ENCODE measurements at regions not wholly inside any gene's neighbourhood (a gene's known extent, or its start where the extent isn't known, plus 50 kb on each side); places are given as distances from the start of the nearest gene placed in this dataset.

DNA sequence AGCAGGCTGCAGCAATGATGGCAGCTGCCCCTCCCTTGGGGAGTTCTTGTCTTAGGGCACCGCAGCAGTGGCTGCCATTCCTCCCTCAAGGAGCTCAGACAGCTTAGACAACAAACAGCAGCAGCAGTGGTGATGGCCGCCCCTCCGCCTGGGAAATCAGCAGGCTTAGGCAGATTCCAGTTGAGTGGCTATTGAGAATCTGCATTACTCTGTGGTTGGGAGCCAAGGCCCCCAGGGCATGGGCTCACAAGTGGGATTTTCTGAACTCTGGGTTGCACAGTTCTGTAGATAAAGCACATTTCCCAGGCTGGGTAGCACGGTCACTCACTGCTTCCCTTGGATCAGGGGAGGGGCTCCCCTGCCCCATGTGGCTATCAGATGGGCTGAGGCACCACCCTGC lies 1280.7 kb upstream of the TMPRSS15 start:
- no peaks in the 10 kb centered on the region for H3K27me3 ChIP-seq (replicated peaks; ENCODE audit: insufficient read depth, low read length)
- no peaks in the 10 kb centered on the region for H3K79me2 ChIP-seq (ENCODE audit: low read length)
- H3K9me2 ChIP-seq (replicated peaks; ENCODE audit: insufficient read depth, low read length), result no peaks in the 10 kb centered on the region
- H3K4me3 ChIP-seq (ENCODE audit: low read length), result no peak overlapping the region
- TF ChIP-seq, protein P1, sequence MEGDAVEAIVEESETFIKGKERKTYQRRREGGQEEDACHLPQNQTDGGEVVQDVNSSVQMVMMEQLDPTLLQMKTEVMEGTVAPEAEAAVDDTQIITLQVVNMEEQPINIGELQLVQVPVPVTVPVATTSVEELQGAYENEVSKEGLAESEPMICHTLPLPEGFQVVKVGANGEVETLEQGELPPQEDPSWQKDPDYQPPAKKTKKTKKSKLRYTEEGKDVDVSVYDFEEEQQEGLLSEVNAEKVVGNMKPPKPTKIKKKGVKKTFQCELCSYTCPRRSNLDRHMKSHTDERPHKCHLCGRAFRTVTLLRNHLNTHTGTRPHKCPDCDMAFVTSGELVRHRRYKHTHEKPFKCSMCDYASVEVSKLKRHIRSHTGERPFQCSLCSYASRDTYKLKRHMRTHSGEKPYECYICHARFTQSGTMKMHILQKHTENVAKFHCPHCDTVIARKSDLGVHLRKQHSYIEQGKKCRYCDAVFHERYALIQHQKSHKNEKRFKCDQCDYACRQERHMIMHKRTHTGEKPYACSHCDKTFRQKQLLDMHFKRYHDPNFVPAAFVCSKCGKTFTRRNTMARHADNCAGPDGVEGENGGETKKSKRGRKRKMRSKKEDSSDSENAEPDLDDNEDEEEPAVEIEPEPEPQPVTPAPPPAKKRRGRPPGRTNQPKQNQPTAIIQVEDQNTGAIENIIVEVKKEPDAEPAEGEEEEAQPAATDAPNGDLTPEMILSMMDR (IDR thresholded peaks at IDR 0.05; ENCODE audit: low read length), result no peak
- TF ChIP-seq EZH2 (optimal IDR thresholded peaks at IDR 0.05; ENCODE audit: low read depth, low read length), result no peak
- TF ChIP-seq EZH2phosphoT487 (IDR thresholded peaks at IDR 0.05; ENCODE audit: low read length), result no peak
- H3K4me1 ChIP-seq (ENCODE audit: low read length), result no peaks in the 10 kb centered on the region
- H3K9ac ChIP-seq (ENCODE audit: low read length), result no peak overlapping the region
- no peak overlapping the region for H3K4me2 ChIP-seq (ENCODE audit: low read depth, low read length)
- no peaks in the 10 kb centered on the region for H3K9me3 ChIP-seq (replicated peaks; ENCODE audit: insufficient read depth, low read length)
- DNase-seq, result no peak
- H3F3A ChIP-seq (ENCODE audit: insufficient read depth, low read length), result no peaks in the 10 kb centered on the region
- no peaks in the 10 kb centered on the region for H3K36me3 ChIP-seq (replicated peaks; ENCODE audit: insufficient read depth, low read length)
- H4K20me1 ChIP-seq (ENCODE audit: insufficient read depth, low read length), result no peaks in the 10 kb centered on the region
- H2AFZ ChIP-seq (ENCODE audit: low read length), result no peak overlapping the region
- H3K27ac ChIP-seq (ENCODE audit: low read length), result no peak overlapping the region

DNA sequence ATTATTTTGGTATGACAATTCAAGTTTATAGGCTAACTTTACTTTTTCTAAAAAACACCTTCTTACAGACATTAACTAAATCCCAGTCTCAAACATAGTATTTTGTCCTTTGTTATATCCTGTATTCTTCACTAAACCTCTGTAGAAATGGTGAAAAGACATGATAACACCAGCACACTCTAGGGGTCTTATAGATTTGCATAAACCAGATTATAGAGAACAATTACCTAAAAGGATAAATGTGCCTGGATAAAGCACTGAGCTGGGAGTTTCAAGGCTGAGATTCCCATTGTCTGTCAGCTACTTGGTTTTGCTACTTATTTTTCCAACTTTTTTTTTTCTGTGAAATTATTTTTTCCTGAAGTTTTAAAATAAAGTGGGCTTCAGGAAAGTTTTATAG lies 1288.6 kb upstream of the TMPRSS15 start:
- H3K4me2 ChIP-seq (ENCODE audit: low read depth, low read length), result no peak overlapping the region
- H3K36me3 ChIP-seq (replicated peaks; ENCODE audit: insufficient read depth, low read length), result no peaks in the 10 kb centered on the region
- H3K4me3 ChIP-seq (ENCODE audit: low read length), result no peak overlapping the region
- no peak overlapping the region for H3K27ac ChIP-seq (ENCODE audit: low read length)
- no peaks in the 10 kb centered on the region for H3K4me1 ChIP-seq (ENCODE audit: low read length)
- H3K27me3 ChIP-seq (replicated peaks; ENCODE audit: insufficient read depth, low read length), result no peaks in the 10 kb centered on the region
- no peaks in the 10 kb centered on the region for H3K9me2 ChIP-seq (replicated peaks; ENCODE audit: insufficient read depth, low read length)
- no peak for DNase-seq
- TF ChIP-seq EZH2 (optimal IDR thresholded peaks at IDR 0.05; ENCODE audit: low read depth, low read length), result no peak
- TF ChIP-seq, protein P1 (IDR thresholded peaks at IDR 0.05; ENCODE audit: low read length), result no peak
- no peak for TF ChIP-seq EZH2phosphoT487 (IDR thresholded peaks at IDR 0.05; ENCODE audit: low read length)
- H3K9ac ChIP-seq (ENCODE audit: low read length), result no peak overlapping the region
- no peaks in the 10 kb centered on the region for H3K79me2 ChIP-seq (ENCODE audit: low read length)
- H3K9me3 ChIP-seq (replicated peaks; ENCODE audit: insufficient read depth, low read length), result no peaks in the 10 kb centered on the region
- H4K20me1 ChIP-seq (ENCODE audit: insufficient read depth, low read length), result no peaks in the 10 kb centered on the region
- H3F3A ChIP-seq (ENCODE audit: insufficient read depth, low read length), result no peaks in the 10 kb centered on the region
- no peak overlapping the region for H2AFZ ChIP-seq (ENCODE audit: low read length)

DNA sequence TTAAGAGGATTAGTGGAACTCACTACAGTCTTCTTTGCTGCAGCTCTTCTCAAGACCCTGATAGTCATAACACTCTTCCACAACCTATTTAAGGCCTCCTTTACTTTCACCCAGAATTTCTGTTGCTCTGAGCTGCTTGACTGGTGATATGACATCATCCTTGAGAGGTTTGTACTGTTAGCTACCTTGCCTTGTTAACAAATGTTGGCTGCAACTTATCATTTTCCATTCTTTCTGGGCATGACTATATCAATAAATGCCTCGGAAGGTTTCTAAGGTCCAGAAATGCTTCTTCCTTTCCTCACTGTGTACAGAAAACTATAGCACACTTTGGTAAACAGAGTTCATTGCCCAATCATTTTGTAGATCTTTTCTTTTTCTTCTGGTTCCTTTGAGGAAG lies 1292.2 kb upstream of the TMPRSS15 start:
- H3K4me3 ChIP-seq (ENCODE audit: low read length), result no peak overlapping the region
- no peaks in the 10 kb centered on the region for H3K79me2 ChIP-seq (ENCODE audit: low read length)
- H3K27ac ChIP-seq (ENCODE audit: low read length), result no peak overlapping the region
- no peaks in the 10 kb centered on the region for H4K20me1 ChIP-seq (ENCODE audit: insufficient read depth, low read length)
- no peaks in the 10 kb centered on the region for H3K27me3 ChIP-seq (replicated peaks; ENCODE audit: insufficient read depth, low read length)
- no peaks in the 10 kb centered on the region for H3K9me3 ChIP-seq (replicated peaks; ENCODE audit: insufficient read depth, low read length)
- no peak for DNase-seq
- H3K9ac ChIP-seq (ENCODE audit: low read length), result no peak overlapping the region
- H3K36me3 ChIP-seq (replicated peaks; ENCODE audit: insufficient read depth, low read length), result no peaks in the 10 kb centered on the region
- H2AFZ ChIP-seq (ENCODE audit: low read length), result no peak overlapping the region
- no peak for TF ChIP-seq EZH2 (optimal IDR thresholded peaks at IDR 0.05; ENCODE audit: low read depth, low read length)
- no peak for TF ChIP-seq EZH2phosphoT487 (IDR thresholded peaks at IDR 0.05; ENCODE audit: low read length)
- TF ChIP-seq, protein P1 (IDR thresholded peaks at IDR 0.05; ENCODE audit: low read length), result no peak
- H3K4me1 ChIP-seq (ENCODE audit: low read length), result no peaks in the 10 kb centered on the region
- no peaks in the 10 kb centered on the region for H3K9me2 ChIP-seq (replicated peaks; ENCODE audit: insufficient read depth, low read length)
- H3K4me2 ChIP-seq (ENCODE audit: low read depth, low read length), result no peak overlapping the region
- no peaks in the 10 kb centered on the region for H3F3A ChIP-seq (ENCODE audit: insufficient read depth, low read length)

Data from MM.1S (cell line).